ENCODE measurements at regions not wholly inside any gene's neighbourhood (a gene's known extent, or its start where the extent isn't known, plus 50 kb on each side); places are given as distances from the start of the nearest gene placed in this dataset.
"Not testable (repeated sequence)": the region's sequence is repeated elsewhere in the genome, so short reads cannot be mapped to it uniquely, and the experiment has no call there.

GRCh38 chr10:57142925-57143576 lies 782.0 kb upstream of the ZWINT start:
- no peak for DNase-seq

- DNase-seq, result no peak
Measured at GRCh38 chr10:57141708-57142107, 780.6 kb upstream of the ZWINT start.

GRCh38 chr10:57119684-57120083 lies 758.6 kb upstream of the ZWINT start:
- DNase-seq, result no peak

- no peak for DNase-seq
Measured at GRCh38 chr10:57113545-57113944, 752.5 kb upstream of the ZWINT start.

- DNase-seq, result no peak
Measured at GRCh38 chr10:57102236-57102635, 741.2 kb upstream of the ZWINT start.

GRCh38 chr10:57098146-57098545 lies 737.1 kb upstream of the ZWINT start:
- DNase-seq, result no peak

- DNase-seq, result no peak
Measured at GRCh38 chr10:57096044-57096443, 735.0 kb upstream of the ZWINT start.

- DNase-seq, result no peak
Measured at GRCh38 chr10:57094965-57095364, 733.9 kb upstream of the ZWINT start.

- no peak for DNase-seq
Measured at GRCh38 chr10:57094083-57094482, 733.0 kb upstream of the ZWINT start.

GRCh38 chr10:57053530-57053929 lies 692.5 kb upstream of the ZWINT start:
- DNase-seq, result no peak

GRCh38 chr10:57049096-57049495 lies 688.0 kb upstream of the ZWINT start:
- no peak for DNase-seq

GRCh38 chr10:57038531-57038930 lies 677.5 kb upstream of the ZWINT start:
- no peak for DNase-seq

- DNase-seq, result no peak
Measured at GRCh38 chr10:57035310-57035709, 674.3 kb upstream of the ZWINT start.

- not testable (repeated sequence) for DNase-seq
Measured at GRCh38 chr10:57032301-57032700, 671.2 kb upstream of the ZWINT start.

- DNase-seq, result no peak
Measured at GRCh38 chr10:57031346-57031745, 670.3 kb upstream of the ZWINT start.

GRCh38 chr10:57026307-57026706 lies 665.2 kb upstream of the ZWINT start:
- DNase-seq, result no peak

- DNase-seq, result no peak
Measured at GRCh38 chr10:57023626-57024025, 662.6 kb upstream of the ZWINT start.

GRCh38 chr10:57018452-57018851 lies 657.4 kb upstream of the ZWINT start:
- no peak for DNase-seq

GRCh38 chr10:57017356-57018037 lies 656.4 kb upstream of the ZWINT start:
- DNase-seq, result no peak

GRCh38 chr10:57015595-57016318 lies 654.7 kb upstream of the ZWINT start:
- peak in 1 of 14 donors; percentile 1 for DNase-seq

GRCh38 chr10:57015187-57015586 lies 654.1 kb upstream of the ZWINT start:
- no peak for DNase-seq

- DNase-seq, result no peak
Measured at GRCh38 chr10:57014758-57015157, 653.7 kb upstream of the ZWINT start.

GRCh38 chr10:57008189-57008588 lies 647.1 kb upstream of the ZWINT start:
- DNase-seq, result no peak

GRCh38 chr10:56991591-56992069 lies 630.6 kb upstream of the ZWINT start:
- DNase-seq, result no peak
